ENCODE measurements at regions not wholly inside any gene's neighbourhood (a gene's known extent, or its start where the extent isn't known, plus 50 kb on each side); places are given as distances from the start of the nearest gene placed in this dataset.

DNA sequence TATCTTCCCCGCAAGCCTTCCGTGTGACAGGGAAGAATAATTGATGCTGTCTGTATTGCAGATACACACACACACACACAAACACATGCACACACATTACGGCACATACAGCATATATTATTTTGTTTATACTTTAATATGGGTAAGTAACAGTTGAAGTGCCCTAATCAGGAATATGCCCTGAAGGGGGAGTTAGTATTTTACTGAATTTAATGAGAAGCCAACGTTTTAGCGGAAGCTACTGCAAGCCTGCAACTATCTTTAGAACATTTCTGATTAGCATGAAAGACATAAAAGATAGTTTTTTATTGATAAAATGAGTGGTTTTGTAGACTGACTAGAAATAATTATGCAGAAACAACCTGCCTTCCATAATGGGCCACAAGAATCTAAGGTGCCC lies 296.6 kb upstream of the SLCO3A1 start:
- DNase-seq (ENCODE audit: low read depth, low spot score): no peak

DNA sequence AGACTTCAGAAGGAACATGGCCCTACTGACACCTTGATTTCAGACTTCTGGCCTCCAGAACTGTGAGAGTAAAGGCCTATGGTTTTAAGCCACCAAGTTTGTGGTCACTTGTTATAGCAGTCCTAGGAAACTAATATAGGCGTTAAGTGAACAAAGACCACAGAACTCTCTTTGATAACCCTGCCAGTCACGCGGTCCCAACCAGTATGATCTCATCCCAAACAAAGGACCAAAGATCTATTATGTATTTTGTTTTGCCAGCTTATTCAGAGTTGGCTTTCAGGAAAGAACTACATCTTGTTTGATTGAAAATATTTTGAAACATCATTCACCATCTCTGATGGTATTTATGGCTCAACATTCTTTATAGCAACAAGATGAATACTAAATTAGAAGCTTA lies 294.4 kb upstream of the SLCO3A1 start:
- DNase-seq (ENCODE audit: low read depth, low spot score): no peak

DNA sequence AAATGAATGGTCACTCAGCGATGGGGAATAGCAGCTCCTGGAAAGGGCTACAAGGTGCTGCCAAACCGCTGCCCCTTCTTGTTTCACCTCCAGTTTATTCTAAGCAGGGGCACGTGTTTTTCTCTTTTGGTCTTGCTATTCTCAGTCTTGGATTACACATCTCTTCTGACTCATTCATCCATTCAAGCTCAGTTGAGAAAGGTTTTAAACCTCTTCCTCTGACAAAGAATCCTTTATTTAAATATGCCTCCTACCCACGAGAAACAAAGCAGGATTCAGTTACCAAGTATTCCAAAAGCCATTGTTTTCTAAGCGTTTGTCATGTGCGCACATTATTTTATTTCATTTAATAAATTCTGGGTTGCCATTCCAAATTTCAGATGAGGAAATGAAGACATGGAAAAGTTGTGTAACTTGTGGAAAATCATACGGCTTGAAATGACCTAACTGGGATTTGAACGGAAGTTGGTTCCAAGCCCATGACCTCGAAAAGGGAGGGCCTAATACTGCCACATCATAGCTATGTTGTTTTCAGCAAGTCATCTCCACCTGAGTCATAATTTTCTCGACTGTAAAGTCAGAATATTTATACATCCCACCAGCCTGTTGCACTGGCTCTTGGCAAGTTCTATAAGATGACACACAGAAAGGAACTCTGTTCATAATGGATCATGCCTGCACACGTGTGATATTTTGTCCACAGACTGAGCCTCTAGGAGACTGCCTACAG lies 292.0 kb upstream of the SLCO3A1 start:
- no peak for DNase-seq (ENCODE audit: low read depth, low spot score)

GRCh38 chr15:91562698-91563097 lies 290.8 kb upstream of the SLCO3A1 start:
- no peak for DNase-seq (ENCODE audit: low read depth, low spot score)

- DNase-seq (ENCODE audit: low read depth, low spot score): no peak
Observed at GRCh38 chr15:91564631-91565030, 288.9 kb upstream of the SLCO3A1 start.

GRCh38 chr15:91566141-91566540 lies 287.4 kb upstream of the SLCO3A1 start:
- DNase-seq (ENCODE audit: low read depth, low spot score): no peak

DNA sequence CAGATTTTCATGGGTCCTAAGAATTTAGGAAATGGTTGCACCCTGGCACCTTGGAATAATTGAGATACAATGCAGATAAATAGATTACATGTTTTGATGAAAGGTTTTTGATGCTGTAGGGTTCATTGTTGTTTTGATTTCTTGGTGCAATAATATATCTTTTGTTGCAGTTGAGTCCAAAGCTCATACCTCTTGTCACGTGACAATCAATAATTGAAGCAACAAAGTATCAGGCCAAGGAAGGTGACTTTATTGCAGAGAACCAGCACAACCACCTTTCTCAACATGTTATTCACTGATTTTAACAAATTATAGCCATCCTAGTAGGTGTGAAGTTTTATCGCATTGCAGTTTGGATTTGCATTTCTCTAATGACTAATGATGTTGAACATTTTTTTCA lies 285.5 kb upstream of the SLCO3A1 start:
- DNase-seq (ENCODE audit: low read depth, low spot score): no peak

- DNase-seq (ENCODE audit: low read depth, low spot score): no peak
Observed at GRCh38 chr15:91572110-91572509, 281.4 kb upstream of the SLCO3A1 start.

GRCh38 chr15:91576096-91576495 lies 277.4 kb upstream of the SLCO3A1 start:
- DNase-seq (ENCODE audit: low read depth, low spot score): no peak

GRCh38 chr15:91578511-91578910 lies 275.0 kb upstream of the SLCO3A1 start:
- no peak for DNase-seq (ENCODE audit: low read depth, low spot score)

DNA sequence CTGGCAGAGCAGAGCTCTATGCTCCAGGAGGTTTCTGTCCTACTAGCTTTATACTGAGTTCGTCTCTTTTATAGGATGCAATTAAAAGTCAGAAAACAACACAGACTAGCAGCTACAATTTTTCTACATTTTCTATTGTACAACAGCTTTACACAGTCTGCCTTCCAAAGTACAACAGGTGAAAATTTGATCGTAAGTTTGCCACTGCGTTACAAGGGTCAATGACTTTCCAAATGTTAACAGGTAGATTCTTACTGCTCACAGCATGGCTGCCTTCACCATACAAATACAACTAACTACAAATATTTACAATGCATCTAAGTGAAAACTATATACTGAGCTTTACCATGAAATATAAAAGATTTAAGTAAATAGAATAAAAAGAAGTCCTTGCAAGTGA lies 268.6 kb upstream of the SLCO3A1 start:
- DNase-seq (ENCODE audit: low read depth, low spot score): no peak

GRCh38 chr15:91586560-91586959 lies 266.9 kb upstream of the SLCO3A1 start:
- DNase-seq (ENCODE audit: low read depth, low spot score): no peak

- DNase-seq (ENCODE audit: low read depth, low spot score): no peak
Observed at GRCh38 chr15:91589360-91589759, 264.1 kb upstream of the SLCO3A1 start.

- DNase-seq (ENCODE audit: low read depth, low spot score): no peak
Observed at GRCh38 chr15:91592567-91592966, 260.9 kb upstream of the SLCO3A1 start.

GRCh38 chr15:91593067-91593466 lies 260.4 kb upstream of the SLCO3A1 start:
- no peak for DNase-seq (ENCODE audit: low read depth, low spot score)

- DNase-seq (ENCODE audit: low read depth, low spot score): no peak
Observed at GRCh38 chr15:91593653-91594052, 259.9 kb upstream of the SLCO3A1 start.

DNA sequence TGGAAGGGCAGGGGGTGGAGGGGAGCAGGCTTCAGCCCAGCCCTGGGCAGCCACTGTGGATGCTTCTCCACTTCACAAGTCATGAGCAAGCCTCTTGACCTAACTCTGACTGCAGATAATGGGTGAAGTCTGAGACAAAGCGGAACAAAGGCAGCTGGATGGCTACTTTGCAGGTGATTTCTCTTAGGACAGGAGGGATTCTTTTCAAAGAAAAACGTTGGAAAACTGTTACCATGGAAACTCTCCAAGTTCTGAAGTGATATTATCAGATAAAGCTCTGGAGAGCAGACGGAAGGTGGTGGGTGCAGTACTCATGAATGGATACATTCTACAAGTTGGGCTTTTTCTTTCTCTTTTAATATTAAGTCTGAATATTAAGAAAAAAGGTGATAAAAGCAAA lies 254.2 kb upstream of the SLCO3A1 start:
- no peak for DNase-seq (ENCODE audit: low read depth, low spot score)

- DNase-seq (ENCODE audit: low read depth, low spot score): no peak
Observed at GRCh38 chr15:91603384-91604080, 250.0 kb upstream of the SLCO3A1 start.

DNA sequence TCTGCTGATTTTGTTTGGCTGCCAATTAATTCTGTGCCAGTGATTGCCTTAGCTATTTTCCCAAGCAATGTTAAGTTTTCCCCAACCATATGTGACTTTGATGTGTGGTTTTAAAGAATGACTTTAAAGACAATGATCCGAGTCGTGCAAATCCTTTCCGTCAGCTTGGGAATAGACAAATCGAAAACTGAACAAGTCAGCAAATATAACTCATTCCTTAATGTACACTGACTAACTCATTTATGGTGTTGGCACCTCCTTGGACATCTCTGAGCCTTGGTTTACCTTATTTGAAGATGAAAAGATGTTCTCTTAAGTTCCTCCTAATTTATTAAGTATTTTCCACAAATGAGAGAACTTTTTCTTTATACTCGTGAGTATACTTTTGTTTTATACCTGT lies 249.4 kb upstream of the SLCO3A1 start:
- no peak for DNase-seq (ENCODE audit: low read depth, low spot score)

DNA sequence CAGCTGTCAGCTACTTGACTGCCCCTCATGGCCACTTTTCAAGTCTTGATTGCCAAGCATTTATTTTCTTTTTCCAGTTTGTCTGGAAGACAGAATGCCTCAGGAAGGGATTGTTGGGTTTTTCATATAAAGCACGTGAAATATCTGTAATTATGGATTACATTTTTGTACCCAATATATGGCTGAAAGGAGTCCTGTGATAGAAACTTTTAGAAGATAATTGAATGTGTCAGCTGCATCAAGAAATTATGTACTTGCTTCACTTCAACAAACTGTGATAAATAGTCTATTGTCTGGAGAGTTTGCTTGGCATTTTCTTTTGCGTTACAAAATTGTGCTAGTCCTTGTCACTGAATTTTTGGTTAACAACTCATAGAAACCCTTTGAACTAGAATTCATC lies 247.9 kb upstream of the SLCO3A1 start:
- DNase-seq (ENCODE audit: low read depth, low spot score): no peak

DNA sequence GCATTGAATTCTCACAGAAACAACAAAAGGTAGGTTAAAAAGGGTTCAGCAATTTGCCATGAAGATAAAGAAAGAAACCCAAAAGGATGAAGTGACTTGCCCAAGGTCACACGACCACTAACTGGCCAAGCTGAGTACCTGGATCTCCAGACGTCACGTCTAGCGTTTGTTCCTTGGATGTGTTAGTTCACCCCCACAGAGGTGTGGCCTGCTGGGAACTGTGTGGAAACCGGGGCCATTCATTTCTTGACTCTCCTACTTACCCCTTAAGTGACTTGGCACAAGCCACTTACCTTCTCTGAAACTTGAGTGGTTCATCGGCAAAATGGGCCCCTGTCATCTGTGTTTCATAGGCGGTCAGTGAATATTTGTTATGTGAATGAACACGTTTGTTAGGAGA lies 244.3 kb upstream of the SLCO3A1 start:
- DNase-seq (ENCODE audit: low read depth, low spot score): no peak

DNA sequence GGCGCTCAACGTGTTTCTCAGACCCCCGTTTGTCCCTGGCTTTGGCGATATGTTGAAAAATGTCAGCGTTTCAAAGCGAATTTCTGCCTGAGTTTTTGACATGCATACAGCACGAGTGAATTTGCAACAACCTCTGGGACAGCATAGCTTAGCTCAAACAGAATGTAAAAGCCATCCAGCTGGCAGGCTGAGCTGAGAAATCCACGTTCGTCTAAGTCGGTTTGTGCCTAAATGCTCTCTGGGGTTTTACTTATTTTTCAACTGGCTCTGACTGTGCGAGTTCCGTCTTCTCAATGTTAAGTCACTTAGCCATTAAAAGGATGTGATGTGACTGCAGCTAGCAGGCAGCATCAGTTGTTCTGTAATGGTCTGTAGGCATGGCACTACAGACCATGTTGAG lies 243.5 kb upstream of the SLCO3A1 start:
- no peak for DNase-seq (ENCODE audit: low read depth, low spot score)

DNA sequence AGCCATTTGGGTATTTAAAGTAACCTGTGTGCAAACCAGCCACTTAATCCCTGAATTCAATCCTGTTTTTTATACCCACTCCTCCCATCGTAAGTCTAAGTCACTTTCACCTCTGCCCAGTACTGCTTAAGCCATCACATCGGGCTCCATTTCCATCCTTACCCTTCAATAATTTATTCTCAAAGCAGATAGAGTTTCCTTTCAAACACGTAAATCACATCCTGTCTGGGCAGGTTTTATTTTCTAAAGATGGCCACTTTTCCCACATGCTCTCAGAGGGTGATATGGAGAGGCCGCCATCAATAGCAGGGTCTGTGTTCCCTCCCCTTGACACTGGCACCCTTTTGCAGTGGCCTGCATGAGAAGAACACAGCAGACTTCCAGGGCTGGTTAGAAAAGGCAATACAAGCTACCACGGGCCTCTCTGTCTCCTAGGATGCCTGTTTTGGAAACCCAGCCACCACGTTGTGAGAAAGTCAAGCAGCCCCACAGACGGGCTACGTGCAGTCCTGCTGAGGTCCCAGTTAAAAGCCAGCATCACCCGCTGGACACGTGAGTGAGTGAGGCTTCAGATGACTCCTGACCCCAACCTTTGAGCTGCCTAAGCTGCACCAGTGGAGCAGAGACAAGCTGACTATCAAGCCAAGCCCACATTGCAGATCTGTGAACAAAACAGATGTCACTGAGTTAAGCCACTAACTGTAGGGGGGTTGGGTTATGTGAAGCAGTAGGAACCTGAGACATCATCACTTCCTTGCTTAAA lies 241.8 kb upstream of the SLCO3A1 start:
- no peak for DNase-seq (ENCODE audit: low read depth, low spot score)
